NCI-H748 (cell line): ENCODE measurements at regions not wholly inside any gene's neighbourhood (a gene's known extent, or its start where the extent isn't known, plus 50 kb on each side); places are given as distances from the start of the nearest gene placed in this dataset.

ENCODE experiments used
- DNase-seq: peaks from one replicate; lab custom pipeline; 2025; ENCODE audit not compliant: unreplicated experiment; lab: John Stamatoyannopoulos, UW

GRCh38 chr13:50071379-50071778, 56.1 kb downstream of the KCNRG start:
- DNase-seq: peak; percentile 29

GRCh38 chr13:50072676-50073075, 57.4 kb downstream of the KCNRG start:
- no peak for DNase-seq

DNA sequence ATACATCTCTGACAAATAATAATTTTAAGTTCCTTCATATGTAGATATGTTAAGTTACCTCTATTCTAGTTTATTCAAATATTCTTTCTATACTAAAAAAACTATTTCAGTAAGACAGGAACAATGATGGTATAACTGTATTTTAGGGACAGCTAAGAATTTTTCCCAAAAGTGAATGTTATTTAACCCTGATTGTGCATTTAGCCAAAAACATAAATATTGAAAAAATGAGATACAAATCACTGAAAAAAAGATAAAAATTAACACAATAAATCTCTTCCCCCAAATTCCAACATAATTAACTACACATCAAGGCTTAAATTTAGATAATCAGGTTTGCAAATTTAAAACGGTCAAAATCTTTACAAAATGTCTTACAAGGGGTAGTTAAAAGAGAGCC, 58.1 kb downstream of the KCNRG start:
- no peak for DNase-seq

GRCh38 chr13:50074843-50075242, 59.6 kb downstream of the KCNRG start:
- DNase-seq: no peak

- DNase-seq: peak; percentile 16
These were observed 60.4 kb downstream of the KCNRG start for GRCh38 chr13:50075619-50076097.

- no peak for DNase-seq
These were observed 62.2 kb downstream of the KCNRG start for GRCh38 chr13:50077431-50077830.

- peak; percentile 33 for DNase-seq
These were observed 63.1 kb downstream of the KCNRG start for GRCh38 chr13:50078231-50078894.

DNA sequence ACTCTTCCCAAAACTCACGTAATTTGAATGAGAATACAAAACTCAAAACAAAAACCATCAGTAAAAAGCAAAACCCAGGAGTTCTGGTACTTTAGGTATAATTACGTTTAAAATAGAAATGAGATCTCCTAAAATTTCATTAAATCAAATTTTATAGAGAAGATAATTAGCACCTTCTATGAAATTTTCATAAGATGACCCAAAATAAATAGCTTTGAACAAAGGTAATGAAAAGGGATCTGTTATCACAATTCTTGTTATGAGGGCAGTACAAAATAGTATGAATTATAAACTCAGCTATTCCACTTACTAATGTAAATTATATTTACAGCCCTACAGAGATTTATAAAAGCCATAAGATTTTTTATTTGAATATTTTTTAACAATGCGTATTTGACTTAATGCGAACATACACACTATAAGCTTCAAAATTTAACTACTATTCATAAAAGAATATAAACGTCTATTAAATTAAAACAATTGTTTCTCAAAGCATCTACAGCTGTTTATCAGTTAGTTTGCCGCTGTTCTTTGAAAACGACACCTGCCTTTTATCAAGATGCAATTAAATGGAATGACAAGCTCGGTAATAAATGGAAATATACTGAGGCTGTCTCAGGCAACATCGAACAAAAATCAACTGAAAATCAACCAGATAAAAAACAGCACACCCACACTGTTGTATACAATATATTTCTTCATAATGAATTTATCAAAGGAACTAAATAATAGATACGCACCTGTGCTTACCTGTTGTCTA, 63.8 kb downstream of the KCNRG start:
- peak; percentile 47 for DNase-seq

GRCh38 chr13:50079655-50080202, 64.5 kb downstream of the KCNRG start:
- DNase-seq: no peak

- peak; percentile 58 for DNase-seq
These were observed 65.1 kb downstream of the KCNRG start for GRCh38 chr13:50080203-50080910.

DNA sequence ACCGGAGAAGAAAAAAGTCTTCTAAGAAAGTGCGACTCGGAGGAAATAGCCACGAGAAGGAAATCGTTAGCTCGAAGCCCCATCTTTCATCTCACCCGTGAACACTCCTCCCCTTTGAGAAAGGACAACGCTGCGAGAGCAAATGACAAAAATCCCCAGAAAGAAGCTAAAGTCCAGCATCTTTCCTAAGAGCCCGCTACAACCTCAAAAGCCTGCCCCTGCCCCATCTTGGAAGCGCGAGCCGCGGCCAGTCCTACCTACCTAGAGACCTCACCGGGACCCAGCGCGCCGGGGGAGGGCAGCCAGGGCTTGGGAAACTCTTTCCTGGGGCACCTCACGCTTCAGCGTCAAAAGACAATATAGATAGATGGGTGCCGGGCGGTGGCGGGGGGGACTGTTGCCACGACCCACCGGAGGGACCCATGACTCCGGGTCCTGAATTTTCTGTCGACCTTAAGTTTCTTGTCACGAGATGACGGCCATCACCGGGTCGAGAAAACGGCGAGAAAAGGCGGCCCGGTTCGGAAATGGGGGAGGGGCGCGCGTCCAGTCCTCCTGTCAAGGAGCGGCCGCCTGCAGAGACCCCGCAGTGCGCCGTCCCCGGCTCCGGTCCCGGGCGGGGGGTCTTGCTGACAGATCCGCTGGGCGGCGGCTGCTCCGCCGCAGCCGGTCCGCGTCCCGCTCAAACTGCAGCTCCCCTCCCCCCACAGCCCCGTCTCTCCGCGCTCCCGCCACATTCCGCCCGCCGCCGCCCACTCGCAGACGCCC, 65.9 kb downstream of the KCNRG start:
- DNase-seq: peak; percentile 74

DNA sequence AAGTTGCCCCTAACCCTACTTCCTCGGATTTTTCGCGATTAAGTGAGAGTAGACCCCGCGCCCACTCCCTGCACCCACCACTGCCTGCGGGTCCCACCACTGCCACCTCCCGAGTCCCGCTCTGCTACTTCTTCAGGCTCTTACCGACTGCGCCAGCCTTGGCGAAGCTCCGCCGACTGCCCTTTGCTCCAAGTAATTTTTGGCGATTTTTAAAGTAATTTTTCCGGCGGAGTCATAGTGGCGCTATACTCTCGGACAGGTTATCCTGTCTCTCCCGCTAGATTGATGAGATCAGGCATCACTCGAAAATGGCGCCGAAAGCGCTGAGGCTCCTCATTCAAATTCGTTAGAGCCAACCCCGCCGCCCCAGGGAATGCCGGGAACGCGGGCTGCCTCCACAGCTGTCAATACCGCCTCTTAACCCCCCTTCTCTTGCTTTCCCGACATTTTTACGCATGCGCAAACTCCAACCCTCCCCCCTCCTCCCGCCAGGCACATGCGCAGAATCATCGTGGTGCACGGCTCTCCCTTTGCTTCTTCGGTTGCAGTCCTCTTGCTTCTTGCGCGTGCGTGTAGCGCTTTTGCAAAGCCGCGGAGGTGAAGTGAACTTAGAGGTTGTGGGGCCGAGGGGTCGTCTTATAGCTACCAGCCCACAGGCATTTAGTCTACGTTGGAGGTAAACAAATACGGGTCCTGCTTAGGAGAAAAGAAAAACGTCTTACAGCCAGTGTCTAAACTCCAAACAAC, 66.6 kb downstream of the KCNRG start:
- DNase-seq: peak; percentile 99

GRCh38 chr13:50082426-50083281, 67.4 kb downstream of the KCNRG start:
- peak; percentile 91 for DNase-seq

- peak; percentile 63 for DNase-seq
These were observed 69.8 kb downstream of the KCNRG start for GRCh38 chr13:50085063-50085462.

GRCh38 chr13:50089633-50090032, 74.4 kb downstream of the KCNRG start:
- no peak for DNase-seq

DNA sequence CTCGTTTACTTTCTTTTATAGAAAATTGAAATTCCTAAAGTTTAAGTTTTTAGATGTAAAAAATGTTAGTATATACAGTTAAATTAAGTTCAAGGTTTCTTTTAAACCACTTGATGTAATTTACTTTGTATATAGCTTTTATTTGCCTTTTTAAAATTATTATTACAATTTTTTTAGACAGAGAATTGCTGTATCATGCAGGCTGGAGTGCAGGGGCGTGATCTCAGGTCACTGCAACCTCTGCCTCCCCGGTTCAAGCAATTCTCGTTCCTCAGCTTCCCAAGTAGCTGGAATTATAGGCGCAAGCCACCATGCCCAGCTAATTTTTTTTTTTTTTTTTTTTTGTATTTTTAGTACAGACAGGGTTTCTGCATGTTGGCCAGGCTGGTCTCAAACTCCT, 75.0 kb downstream of the KCNRG start:
- no peak for DNase-seq

DNA sequence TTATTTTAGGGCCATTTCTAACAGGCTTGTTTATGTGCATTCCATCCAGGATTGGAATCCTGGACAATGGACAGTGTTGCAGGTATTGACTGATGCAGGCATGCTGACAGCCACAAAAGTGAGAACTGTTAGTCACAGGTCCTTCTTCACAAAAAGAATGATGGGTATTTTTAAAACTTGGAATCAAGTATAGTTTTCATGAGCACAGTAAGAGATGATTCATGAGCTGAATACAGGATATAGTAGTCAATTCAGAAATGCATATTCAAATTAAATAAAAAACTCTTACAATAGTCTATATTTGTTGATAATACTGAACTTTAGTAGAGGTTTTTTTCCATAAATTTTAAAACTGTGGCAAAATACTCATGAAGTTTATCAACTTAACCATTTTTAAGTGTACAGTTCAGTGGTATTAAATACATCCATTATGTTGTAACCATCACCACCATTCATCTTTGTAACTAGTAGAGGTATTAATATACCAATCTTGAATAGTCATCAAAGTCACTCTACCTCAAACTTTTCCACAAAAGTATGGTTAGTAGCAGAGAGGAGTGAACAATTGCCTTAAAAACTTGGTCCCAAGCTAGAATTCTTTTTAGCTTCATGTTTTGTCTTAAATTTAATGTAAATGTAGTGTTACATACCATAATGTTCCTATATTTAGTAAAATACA, 79.5 kb downstream of the KCNRG start:
- no peak for DNase-seq

GRCh38 chr13:50098693-50099092, 83.4 kb downstream of the KCNRG start:
- no peak for DNase-seq

DNA sequence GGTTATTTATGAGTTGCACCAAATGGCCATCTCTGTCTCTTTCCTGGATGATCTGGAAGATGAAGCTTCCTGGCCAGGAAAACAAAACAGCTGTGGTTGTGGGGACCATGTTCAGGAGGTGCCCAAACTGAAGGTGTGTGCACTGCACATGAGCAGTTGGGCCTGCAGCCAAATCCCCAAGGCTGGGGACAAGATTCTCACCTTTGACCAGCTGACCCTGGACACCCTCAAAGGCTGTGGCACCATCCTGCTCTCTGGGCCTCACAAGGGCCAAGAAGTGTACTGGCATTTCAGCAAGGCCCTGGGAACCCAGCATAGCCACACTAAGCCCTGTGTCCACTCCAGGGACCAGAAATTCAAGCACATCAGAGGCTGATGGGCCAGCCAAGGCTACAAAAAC, 84.2 kb downstream of the KCNRG start:
- no peak for DNase-seq
